Left lung (tissue), 4 donors: ENCODE measurements at regions not wholly inside any gene's neighbourhood (a gene's known extent, or its start where the extent isn't known, plus 50 kb on each side); places are given as distances from the start of the nearest gene placed in this dataset.

ENCODE experiments used
- ATAC-seq: fragments of 200-7000 bp; cut with Tn5 transposase; one replicate; pipeline ENCODE4 v1.9.1; 2020; ENCODE audit warnings: moderate library complexity
- DNase-seq, 4 donors: peaks; one replicate each; pipeline ENCODE4 v3.0.0-alpha.2; 2013 to 2020
- H3K27ac ChIP-seq, 2 donors: fragments of 200-600 bp; sonication (generic) in 1 of 2; one replicate each; pipeline versions ENCODE4 v1.5.0 to v1.8.0; 2020 to 2021
- H3K27me3 ChIP-seq, 2 donors: fragments of 200-600 bp; sonication (generic) in 1 of 2; one replicate each; pipeline versions ENCODE4 v1.5.0 to v1.8.0; 2020 to 2021
- H3K36me3 ChIP-seq, 2 donors: fragments of 200-600 bp; sonication (generic) in 1 of 2; one replicate each; pipeline versions ENCODE4 v1.5.0 to v1.8.0; 2020 to 2021
- H3K4me1 ChIP-seq, 2 donors: fragments of 200-600 bp; one replicate each; pipeline ENCODE4 v1.8.0; 2021
- H3K4me3 ChIP-seq, 2 donors: fragments of 200-600 bp; sonication (generic) in 1 of 2; one replicate each; pipeline versions ENCODE4 v1.5.0 to v1.8.0; 2020 to 2021; ENCODE audit warnings: mild to moderate bottlenecking in 1 of 2
- H3K9me3 ChIP-seq, 2 donors: fragments of 200-600 bp; sonication (generic) in 1 of 2; one replicate each; pipeline versions ENCODE4 v1.5.0 to v1.8.0; 2020 to 2021
- CTCF ChIP-seq, 2 donors: fragments of 200-600 bp; sonication (generic) in 1 of 2; IDR thresholded peaks; one replicate each; pipeline versions ENCODE4 v1.5.0 to v1.8.0; 2021; ENCODE audit warnings: antibody characterized with exemption in 2 of 2
- intact Hi-C, 2 donors: fragments of 100-400 bp; cut with DNase I; formaldehyde crosslinking; loops; one replicate each; pipeline versions ENCODE4 v1.11.2 to v1.14.2; 2022
- donor health status: DM: no; HTN: yes; CAD: no.
- donor health status: DM: no; HTN: no; CAD: no.

DNA sequence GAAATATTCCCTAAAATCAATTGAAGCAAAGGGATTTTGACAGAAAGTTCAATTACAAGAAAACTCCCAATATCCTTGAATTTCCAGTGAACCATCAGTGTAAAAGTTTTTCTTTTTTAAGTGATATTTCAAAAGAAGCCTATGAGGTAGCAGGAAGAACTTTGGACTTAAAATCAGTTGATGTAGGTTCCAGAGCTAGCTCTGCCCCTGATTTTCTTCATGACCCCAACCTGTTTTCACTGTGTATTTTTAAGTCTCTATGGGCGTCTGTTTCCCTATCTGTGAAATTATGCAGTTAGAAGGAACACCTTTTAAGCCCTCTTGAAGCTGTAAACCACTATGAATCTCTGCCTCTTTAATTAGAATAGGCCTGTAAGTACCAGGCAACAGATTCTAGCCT, 66.2 kb upstream of the SLC1A1 start:
- no peak overlapping the region for H3K27ac ChIP-seq
- DNase-seq = no peak
- H3K4me1 ChIP-seq = peaks cover 3 to 8% of the 10 kb centered on the region in 2 donors
- intact Hi-C loops = no loop called here
- no peaks in the 10 kb centered on the region for H3K36me3 ChIP-seq
- H3K4me3 ChIP-seq = no peak overlapping the region
- TF ChIP-seq CTCF (IDR thresholded peaks at IDR 0.05) = no peak
- H3K27me3 ChIP-seq = no peaks in the 10 kb centered on the region
- H3K9me3 ChIP-seq = no peaks in the 10 kb centered on the region
- no peak for ATAC-seq

DNA sequence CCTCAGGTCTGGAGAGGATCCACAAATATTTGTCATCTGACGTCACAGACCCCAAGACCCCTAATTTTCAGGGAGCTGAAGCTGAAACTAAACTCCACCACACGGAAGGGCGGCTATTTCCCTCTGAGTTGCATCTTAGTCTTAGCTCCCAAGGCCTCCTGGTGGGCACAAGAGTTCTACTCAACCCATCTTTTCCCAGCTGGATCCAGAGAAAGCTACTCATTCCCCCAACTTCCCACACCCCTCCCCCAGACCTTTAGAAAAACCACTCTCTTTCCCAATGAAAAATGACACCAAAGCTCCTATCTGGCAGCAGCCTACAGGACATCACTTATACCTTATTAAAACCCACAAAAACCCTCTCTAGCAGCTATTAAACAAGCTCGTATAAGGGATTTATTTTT, 67.1 kb upstream of the SLC1A1 start:
- Histone ChIP-seq H3K27ac (no peak overlapping the region), H3K4me1 (peaks cover 3 to 8% of the 10 kb centered on the region in 2 donors), H3K36me3 (no peaks in the 10 kb centered on the region), H3K27me3 (no peaks in the 10 kb centered on the region), H3K9me3 (no peaks in the 10 kb centered on the region), H3K4me3 (no peak overlapping the region)
- intact Hi-C loops = no loop called here
- no peak for ATAC-seq
- DNase-seq = no peak
- TF ChIP-seq CTCF (IDR thresholded peaks at IDR 0.05) = no peak

DNA sequence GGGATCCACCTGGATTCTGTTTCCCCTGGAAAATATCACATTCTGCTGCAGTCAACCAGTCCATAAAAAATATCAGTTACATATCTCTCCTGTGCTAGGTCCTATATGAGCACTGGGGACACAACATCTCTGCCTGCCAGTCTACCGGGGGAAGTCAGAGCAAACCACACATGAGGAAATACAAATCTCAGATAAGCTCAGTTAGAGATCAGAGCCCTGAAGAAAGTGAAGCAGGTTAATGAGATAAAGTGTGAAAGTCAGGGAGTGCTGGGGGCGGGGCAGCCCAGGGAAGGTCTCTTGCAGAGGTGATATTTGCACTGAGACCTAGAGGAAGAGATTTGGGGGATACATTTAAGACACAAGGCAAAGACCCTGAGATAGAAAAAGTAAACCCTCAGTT, 67.8 kb upstream of the SLC1A1 start:
- no peak for DNase-seq
- Histone ChIP-seq H3K36me3 (no peaks in the 10 kb centered on the region), H3K4me1 (peaks cover 3 to 8% of the 10 kb centered on the region in 2 donors), H3K27ac (no peak overlapping the region), H3K4me3 (no peak overlapping the region), H3K9me3 (no peaks in the 10 kb centered on the region), H3K27me3 (no peaks in the 10 kb centered on the region)
- no peak for ATAC-seq
- TF ChIP-seq CTCF (IDR thresholded peaks at IDR 0.05) = no peak
- intact Hi-C loops = no loop called here

GRCh38 chr9:4421847-4422246, 68.4 kb upstream of the SLC1A1 start:
- TF ChIP-seq CTCF (IDR thresholded peaks at IDR 0.05) = no peak
- Histone ChIP-seq H3K27ac (no peak overlapping the region), H3K9me3 (no peaks in the 10 kb centered on the region), H3K36me3 (no peaks in the 10 kb centered on the region), H3K4me3 (no peak overlapping the region), H3K4me1 (peaks cover 3 to 8% of the 10 kb centered on the region in 2 donors), H3K27me3 (no peaks in the 10 kb centered on the region)
- intact Hi-C loops = no loop called here
- no peak for ATAC-seq
- no peak for DNase-seq

DNA sequence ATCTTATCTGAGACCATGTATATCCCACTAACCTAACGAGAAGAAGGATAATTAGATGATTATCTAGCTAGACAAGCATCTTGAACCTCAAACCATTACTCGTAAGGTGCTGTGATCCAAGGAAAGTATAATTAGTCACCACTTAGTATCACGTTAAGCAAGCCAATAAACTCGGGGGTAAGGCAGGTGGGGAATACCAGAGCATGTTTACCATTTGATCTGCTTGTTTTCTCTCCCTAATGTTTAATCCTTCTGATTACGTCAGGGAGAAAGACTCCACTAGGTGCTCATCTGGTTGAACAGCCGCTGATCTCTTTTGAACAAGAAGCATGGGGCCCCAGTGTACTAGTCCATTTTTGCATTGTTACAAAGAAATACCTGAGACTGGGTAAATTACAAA, 69.9 kb upstream of the SLC1A1 start:
- DNase-seq = no peak
- TF ChIP-seq CTCF (IDR thresholded peaks at IDR 0.05) = no peak
- ATAC-seq = no peak
- no peak overlapping the region for H3K4me3 ChIP-seq
- no peaks in the 10 kb centered on the region for H3K9me3 ChIP-seq
- intact Hi-C loops = no loop called here
- peaks cover 1% of the 10 kb centered on the region in 2 donors for H3K4me1 ChIP-seq
- H3K27me3 ChIP-seq = no peaks in the 10 kb centered on the region
- H3K36me3 ChIP-seq = no peaks in the 10 kb centered on the region
- no peak overlapping the region for H3K27ac ChIP-seq
